HG02938 (cell line): ENCODE measurements at regions not wholly inside any gene's neighbourhood (a gene's known extent, or its start where the extent isn't known, plus 50 kb on each side); places are given as distances from the start of the nearest gene placed in this dataset.
"Not testable (repeated sequence)": the region's sequence is repeated elsewhere in the genome, so short reads cannot be mapped to it uniquely, and the experiment has no call there.

Experiments
- ATAC-seq: cut with Tn5 transposase; IDR thresholded peaks from one replicate; pipeline ENCODE4 v1.9.1; 2021; ENCODE audit warnings: mild to moderate bottlenecking, moderate library complexity; ENCODE audit not compliant: unreplicated experiment

DNA sequence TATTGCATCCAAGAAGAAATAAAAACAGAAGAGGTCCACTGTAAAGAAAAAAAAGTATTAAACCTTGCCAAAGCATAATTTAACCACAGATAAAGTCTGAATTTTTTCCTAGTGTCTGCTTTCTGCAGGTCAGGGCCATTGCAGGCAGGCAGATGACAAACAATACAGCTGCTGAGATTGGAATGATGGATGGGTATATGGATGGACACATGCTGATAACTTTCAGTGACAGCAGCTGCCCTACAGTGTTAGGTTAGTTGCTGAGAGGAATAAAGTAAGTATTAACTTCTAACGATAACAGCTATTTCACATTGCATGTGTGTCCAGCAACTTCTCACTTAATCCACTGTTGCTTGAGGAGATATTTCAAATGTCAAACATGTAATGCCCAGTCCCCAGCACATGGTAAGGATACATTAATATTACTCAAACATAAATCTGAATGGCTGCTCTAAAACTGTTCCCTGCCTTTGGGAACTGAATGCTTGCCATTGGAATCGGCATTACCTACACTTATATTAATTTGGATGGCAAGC is 515.3 kb downstream of the RMST start:
- ATAC-seq, result no peak

DNA sequence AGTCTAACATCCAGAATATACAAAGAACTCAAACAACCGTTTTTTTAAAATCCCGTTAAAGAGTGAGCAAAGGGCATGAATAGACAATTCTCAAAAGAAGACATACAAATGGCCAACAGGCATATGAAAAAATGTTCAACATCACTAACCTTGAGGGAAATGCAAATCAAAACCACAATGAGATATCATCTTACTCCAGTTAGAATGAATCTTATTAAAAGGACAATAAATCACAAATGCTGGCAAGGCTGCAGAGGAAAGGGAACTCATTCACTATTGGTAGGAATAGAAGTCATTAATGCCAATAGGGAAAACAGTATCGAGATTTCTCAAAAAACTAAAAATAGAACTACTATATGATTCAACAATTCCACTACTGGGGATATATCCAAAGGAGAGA is 520.1 kb downstream of the RMST start:
- ATAC-seq, result no peak

DNA sequence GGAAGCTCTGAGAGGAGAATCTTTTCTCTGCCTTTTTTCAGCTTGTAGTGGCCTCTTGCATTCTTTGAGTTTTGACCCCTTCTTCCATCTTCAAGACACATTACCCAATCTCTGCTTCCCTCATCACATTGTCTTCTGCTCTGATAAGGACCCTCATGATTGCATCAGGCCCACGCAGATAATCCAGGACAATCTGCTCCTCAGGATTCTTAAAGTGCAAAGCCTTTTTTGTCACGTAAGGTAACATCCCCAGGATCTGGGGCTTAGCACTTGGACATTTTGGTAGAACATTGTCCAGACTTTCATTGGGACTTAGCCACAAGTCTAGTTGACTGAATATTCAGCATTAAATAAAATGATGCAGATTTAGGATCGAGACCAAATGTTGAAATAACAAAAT is 521.2 kb downstream of the RMST start:
- ATAC-seq, result no peak

DNA sequence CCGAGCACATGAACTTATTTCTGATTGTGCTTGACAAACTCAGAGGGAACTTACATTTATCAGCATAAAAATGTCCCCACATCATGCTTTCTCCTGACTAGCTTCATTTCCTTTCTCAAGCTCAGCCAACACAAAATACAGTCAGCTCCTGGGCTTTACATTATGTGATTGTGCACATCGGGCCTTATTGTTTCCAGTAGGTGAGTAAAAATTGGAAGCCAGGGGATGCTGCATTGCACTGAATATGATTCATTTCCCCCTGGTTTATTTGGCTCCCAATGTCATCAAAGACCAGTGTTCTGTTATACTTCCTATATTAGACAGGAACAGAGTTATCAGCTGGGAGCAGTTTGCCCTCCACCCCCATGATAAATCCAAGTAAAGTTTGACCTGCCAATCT is 521.8 kb downstream of the RMST start:
- ATAC-seq, result no peak

DNA sequence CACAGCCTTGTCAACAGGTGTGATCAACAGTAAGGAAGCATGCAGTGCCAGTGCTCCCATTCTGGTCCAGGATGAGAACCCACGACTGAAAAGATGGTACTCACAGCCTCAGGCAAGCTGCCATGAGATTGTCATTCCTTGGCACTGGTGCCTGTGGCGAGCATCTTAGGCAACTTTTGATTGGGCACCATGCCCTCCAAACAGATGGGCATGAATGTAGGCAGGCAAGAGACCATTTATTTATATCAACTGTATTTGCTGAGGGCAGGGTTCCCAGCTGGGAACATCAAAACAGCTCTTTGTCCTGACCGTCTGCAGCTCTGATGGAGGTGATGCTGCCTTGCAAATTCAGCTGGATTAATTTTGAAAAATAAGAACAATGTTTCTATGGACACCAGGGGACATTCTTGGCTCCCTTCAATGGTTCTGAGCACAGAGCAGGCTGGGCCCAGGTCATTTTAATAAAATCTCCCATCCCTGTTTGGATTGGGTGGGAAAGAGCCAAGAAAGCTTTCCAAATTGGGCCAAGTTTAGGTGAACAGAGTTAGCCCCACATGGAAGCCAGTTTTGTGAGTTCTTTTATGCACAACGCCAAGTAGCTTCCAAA is 522.5 kb downstream of the RMST start:
- no peak for ATAC-seq

DNA sequence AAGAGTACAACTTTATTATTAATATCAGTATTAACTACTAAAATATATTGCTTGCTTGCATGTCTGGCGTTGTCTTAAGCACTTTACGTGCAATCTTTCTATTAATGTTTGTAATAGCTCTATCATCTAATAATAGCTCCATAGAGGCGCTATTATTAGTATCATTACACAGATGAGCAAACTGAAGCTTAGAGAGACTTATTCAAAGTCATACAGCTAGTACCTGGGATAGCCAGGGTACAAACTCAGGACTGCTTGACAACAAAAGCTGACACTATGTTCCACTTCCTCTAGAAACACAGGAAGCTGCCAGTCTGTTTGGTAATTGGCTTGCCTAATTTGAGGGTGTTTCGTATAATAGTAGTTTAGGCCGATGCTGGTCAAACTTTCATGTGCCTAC is 523.2 kb downstream of the RMST start:
- ATAC-seq, result no peak

DNA sequence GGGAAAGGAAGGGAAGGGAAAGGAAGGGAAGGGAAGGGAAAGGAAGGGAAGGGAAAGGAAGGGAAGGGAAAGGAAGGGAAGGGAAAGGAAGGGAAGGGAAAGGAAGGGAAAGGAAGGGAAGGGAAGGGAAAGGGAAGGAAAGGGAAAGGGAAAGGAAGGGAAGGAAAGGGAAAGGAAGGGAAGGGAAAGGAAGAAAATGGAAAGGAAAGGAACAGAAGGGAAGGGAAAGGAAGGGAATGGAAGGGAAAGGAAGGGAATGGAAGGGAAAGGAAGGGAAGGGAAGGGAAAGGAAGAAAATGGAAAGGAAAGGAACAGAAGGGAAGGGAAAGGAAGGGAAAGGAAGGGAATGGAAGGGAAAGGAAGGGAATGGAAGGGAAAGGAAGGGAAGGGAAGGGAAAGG is 526.0 kb downstream of the RMST start:
- ATAC-seq, result not testable (repeated sequence)

DNA sequence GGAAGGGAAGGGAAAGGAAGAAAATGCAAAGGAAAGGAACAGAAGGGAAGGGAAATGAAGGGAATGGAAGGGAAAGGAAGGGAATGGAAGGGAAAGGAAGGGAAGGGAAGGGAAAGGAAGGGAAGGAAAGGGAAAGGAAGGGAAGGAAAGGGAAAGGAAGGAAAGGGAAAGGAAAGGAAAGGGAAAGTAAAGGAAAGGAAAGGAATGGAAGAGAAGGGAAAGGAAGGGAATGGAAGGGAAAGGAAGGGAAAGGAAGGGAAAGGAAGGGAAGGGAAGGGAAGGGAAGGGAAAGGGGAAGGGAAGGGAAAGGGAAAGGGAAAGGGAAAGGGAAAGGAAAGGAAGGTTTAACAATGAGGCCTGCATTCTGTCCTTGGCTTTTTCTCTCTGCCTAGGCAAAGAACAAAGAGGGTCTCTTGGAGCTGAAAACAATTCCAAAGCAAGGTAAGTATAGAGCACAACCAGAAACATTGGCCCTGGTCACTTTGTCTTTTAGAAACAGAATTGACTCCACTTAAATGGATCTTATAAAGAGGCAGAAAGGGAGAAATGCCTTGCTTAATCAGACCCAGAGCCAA is 525.9 kb upstream of the TMPO start:
- ATAC-seq, result no peak

DNA sequence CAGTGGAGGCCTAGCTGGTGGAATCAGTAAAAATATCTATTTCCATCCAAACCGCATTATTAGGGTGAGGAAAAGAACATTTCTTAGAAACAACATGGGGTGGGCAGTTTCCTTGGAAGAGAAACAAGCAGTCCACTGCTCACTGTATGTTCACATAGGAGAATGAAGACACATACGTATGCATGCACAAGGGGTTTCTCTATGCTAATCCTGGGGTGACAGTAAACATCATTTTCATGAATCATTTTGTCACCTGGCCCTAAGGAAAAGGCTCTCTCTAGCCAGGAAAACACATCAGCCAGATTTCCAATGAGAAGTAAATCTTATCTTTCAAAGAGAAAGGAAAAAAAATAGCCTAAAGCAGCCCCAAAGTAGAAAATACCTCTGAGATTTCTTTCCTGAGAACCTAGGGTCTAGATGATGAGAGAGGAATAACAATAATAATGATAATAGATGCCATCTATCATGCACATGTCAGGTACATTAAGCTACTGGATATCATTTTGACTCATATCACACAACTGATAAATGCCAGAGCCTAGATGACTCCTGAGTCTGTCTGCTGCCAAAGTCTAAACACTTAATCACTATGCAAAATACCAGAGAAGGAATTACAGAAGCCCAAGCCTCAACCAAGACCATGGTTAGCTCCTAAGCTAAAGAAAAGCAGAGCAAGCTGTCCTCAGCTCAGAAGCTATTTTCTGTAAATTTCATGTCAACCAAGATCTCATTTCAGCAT is 520.5 kb upstream of the TMPO start:
- ATAC-seq, result no peak

DNA sequence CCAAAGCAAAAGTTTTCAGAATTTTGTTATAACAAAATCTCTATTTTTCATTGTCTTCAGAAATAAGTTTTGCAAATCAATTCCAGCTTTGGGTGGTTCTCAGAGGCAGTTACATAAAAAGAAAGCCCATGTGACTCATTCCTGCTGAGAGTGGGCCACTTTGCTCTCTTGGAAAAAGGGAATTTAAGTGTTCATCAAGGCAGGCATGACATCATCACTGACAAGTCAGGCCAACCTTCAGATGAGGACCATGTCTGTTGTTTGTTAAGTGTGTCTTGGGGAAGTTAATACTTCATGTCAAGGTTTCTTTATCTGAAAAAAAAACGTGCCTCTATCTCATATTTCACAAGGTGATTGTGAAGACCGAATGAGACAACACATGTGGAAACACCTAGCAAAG is 519.8 kb upstream of the TMPO start:
- ATAC-seq, result no peak

DNA sequence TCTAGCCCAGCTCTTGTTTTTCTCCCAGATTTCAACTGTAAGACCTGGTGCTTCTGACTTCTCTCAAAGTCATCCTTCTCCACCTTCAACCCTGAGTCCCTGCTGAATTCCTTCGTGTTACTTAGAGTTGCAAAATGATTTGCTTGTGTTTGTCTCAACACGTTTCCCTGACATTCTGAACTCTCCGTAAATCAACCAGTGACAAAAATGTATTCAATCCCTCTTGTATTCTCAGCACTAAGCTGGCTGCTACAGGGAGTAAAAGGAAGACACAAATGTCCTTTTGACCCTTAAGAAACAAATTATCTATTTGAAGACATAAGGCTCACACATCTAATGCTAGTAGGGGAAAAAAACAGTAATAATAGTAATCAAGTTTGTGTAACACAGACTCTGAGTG is 514.0 kb upstream of the TMPO start:
- no peak for ATAC-seq

DNA sequence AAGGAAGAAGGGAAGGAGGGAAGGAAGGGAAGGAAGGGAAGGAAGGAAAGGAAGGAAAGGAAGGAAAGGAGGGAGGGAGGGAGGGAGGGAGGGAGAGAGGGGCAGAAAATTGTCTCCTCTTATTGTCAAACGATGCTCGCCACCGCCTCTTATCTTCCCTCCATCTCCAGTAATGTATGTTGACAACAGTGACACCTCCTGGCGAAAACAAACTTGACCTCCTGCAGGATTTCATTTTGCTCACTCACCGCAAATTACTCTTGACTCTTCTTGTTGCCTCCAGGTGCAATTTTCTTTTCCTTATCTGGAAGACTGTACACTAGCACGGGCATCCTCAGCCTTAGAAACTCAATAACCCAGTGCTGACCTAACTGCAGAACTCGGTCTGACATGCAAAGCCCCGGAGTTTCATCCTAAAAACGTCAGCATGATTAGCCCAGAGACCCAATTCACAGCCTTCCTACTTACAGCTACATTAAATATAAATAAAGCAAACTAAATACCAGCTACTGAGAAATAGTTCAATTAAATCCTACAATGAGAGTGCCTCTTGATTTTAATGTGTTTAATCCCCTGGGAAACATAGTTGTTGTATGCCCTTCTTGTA is 512.4 kb upstream of the TMPO start:
- ATAC-seq, result peak; percentile 92

DNA sequence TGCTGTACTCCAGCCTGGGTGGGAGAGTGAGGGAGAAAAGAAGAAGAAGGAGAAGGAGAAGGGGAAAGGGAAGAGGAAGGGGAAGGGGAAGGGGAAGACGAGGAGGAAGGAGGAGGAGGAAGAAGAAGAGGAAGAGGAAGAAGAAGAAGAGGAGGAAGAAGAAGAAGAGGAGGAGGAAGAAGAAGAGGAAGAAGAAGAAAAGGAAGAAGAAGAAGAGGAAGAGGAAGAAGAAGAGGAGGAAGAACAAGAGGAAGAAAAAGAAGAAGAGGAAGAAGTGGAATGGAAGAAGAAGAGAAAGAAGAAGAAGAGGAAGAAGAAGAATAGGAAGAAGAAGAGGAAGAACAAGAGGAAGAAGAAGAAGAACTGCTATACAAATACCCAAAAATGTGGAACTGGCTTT is 507.4 kb upstream of the TMPO start:
- ATAC-seq, result no peak

DNA sequence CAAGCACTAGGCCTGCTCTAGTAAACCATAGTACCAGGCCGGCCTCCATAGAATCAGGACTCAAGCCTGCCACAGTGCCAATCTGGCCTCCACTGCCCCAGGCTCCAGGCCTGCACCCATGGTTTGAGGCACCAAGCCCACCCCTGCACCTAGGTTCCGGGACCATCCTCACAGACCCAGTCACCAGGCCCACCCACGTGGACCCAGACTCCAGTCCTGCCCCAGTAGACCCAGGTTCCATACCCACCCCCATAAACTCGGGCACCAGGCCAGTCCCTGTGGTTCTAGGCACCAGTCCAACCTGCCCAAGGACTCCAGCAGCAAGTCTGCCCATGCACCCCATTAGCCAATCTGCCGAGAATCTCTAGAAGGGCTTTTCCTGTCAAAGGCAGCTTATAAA is 501.8 kb upstream of the TMPO start:
- ATAC-seq, result no peak

DNA sequence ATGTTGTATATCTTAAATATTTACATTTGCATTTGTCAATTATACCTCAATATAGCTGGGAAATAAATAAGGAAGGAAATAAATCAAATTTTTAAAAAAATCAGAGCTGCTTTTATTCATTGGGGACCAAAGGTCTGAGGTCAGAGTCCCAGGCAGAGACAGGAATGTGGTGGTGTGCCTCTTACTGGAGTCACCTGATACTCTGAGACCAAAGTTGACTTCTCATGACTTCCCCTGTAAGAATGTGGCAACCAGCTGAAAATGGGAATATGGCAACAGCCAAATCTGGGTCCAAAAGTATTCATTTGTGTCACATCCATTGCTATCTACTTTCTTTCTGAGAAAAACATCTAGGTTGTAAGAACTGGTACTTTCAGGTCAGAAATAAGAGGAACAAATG is 496.6 kb upstream of the TMPO start:
- no peak for ATAC-seq

DNA sequence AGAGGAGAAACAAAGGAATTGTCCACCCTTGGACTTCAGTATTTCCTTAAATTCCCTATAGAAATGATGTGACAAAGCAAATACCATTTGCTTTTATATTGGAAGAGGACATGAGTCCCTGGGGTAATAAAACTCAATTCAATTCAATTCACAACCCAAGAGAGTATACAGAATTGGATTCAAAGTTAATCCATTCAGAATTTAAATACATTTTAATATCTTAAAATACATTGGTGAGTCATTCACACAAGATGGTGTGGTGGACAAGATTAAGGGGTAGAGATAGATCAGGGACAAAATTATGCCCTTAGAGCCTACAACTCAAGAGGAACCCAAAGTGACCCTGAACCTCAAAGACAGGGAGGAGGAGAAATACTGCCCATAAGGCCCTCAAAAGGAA is 495.0 kb upstream of the TMPO start:
- ATAC-seq, result no peak

DNA sequence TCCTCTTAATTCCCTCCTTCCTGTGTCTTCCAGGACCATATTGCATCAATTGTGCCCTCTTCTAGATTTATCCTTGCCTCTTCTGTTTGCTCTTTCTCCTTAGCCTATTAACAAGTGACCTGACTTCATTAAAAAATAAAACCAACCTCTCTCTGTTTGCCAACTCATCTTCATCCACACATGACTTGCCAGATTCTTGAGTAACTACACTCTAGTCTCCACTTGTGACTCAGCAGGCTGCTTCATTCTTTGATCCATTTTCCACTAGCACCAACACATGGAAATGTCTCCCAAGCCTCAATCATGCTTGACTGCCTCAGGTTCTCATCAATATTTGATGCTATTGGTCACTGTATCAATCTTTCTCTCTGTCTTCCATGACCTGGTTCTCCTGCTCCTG is 492.4 kb upstream of the TMPO start:
- no peak for ATAC-seq

DNA sequence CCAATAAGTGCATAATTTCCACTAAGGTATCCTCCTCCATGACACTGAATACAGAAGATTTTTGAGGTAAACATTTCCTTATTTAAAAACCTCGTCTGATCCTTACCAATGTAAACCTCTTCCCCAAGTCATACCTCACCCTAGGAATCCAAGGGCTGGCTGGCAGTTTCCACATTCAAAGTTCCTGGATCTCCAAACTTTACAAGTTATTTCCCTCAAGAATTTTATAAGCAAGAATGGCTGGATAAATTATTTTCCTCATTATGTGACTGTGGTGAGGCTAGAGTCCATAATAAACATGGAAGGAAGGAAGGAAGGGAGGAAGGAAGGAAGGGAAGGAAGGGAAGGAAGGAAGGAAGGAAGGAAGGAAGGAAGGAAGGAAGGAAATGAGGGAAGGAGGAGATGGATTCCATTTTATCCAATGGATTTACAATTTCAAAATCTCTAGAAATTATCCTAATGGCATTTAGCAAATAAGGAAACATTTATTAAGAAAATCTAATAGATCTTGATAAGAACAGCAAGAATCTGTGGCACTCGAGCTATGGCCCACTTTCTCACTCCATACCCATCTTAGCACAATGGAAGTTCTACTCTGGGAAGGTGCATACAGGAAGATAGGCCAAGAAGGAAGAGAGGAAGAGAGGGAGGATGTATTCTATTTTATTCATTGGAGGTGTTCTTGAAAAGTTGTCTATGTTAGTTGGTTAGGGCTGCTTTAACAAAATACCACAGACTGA is 477.8 kb upstream of the TMPO start:
- no peak for ATAC-seq

DNA sequence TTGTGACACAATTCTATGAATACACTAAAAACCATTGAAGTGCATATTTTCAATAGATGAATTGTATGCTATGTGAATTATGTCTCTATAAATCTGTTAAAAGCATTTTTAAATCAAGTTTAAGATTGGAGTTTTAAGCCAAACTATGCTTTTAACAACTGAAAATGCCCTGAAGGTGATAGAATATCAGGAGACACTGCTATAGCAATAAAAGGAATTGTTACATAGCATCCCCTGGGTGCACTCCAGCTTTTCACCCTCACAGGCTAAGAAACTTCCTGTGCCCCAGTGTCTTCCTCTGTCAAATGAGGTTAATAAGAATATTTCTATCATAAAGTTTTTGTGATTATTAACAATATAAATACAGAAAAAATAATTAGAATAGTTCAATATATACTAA is 472.7 kb upstream of the TMPO start:
- no peak for ATAC-seq

DNA sequence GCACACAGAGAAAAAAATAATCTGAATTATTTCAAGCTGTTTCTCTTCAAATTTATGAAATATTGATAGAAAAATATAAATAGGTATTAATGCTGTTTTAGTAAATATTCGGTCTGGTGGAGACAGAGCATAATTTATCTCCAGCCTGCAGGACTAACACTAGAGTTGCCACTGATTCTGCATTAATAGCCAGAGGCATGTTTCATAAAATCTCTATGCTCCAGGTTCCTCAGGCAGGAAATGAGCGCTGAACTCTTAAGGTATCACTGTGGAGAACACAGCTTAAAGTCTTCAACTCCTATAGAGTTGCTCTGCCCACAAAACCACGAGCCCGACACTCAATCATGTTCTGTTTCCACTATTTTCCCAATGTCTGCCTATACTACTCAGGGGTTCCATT is 470.0 kb upstream of the TMPO start:
- no peak for ATAC-seq

DNA sequence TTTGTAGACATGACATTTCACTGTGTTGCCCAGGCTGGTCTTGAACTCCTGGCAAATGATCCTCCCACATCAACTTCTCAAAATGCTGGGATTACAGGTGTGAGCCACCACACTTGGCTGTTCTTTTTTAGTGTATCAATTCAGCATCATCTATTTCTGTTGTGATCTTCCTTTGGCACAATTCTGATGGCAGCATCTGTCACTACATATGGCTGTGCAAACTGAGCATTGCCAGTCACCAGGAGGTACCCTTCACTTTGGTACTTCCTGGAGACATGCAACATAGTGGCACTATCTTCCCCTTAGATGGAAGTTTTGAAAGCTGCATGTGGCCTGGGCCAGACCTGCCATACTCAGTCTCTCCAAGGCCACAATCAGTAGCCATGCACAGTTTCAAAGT is 467.1 kb upstream of the TMPO start:
- no peak for ATAC-seq
